A673 (cell line): ENCODE measurements at regions not wholly inside any gene's neighbourhood (a gene's known extent, or its start where the extent isn't known, plus 50 kb on each side); places are given as distances from the start of the nearest gene placed in this dataset.

Experiments used
- BruUV-seq: library from RNA; stranded (reverse); fragments of 400-500 nt; replicated peaks from 2 replicates; lab custom pipeline; 2021; lab: Mats Ljungman, UMichigan
- CTCF ChIA-PET: fragments of 300-600 bp; sonication (Branson Sonifier 250); formaldehyde crosslinking; loops from one replicate; lab custom pipeline; 2022; ENCODE audit warnings: antibody characterized with exemption; lab: Charles Lee
- POLR2A ChIA-PET: fragments of 300-600 bp; sonication (Branson Sonifier 250); formaldehyde crosslinking; loops from one replicate; lab custom pipeline; 2022; ENCODE audit warnings: antibody characterized with exemption; ENCODE audit not compliant: low non-redundant PET; lab: Charles Lee
- DNase-seq: peaks from one replicate; pipeline ENCODE4 v3.0.0-alpha.2; 2015; ENCODE audit warnings: low spot score
- H3K27ac ChIP-seq: fragments of 200-600 bp; sonication (generic); 2 replicates; pipeline ENCODE4 v1.5.1; 2016; ENCODE audit warnings: mixed run types, low read depth, mild to moderate bottlenecking, mixed read lengths, antibody characterized with exemption, low read length; ENCODE audit not compliant: poor library complexity, severe bottlenecking
- H3K27me3 ChIP-seq: fragments of 200-600 bp; sonication (generic); replicated peaks from 2 replicates; pipeline ENCODE4 v1.6.1; 2017; ENCODE audit warnings: mixed run types, low read depth, mild to moderate bottlenecking, mixed read lengths, antibody characterized with exemption, low read length; ENCODE audit not compliant: insufficient read depth, poor library complexity
- H3K36me3 ChIP-seq: fragments of 200-600 bp; sonication (generic); 2 replicates; pipeline ENCODE4 v1.6.1; 2016; ENCODE audit warnings: mixed run types, mild to moderate bottlenecking, mixed read lengths, antibody characterized with exemption, low read length; ENCODE audit not compliant: insufficient read depth, poor library complexity, severe bottlenecking
- H3K4me1 ChIP-seq: fragments of 200-600 bp; sonication (generic); 2 replicates; pipeline ENCODE4 v1.6.1; 2017; ENCODE audit warnings: mixed run types, mild to moderate bottlenecking, mixed read lengths, antibody characterized with exemption, low read length; ENCODE audit not compliant: insufficient read depth, poor library complexity, severe bottlenecking
- H3K4me3 ChIP-seq: fragments of 200-600 bp; sonication (generic); 2 replicates; pipeline ENCODE4 v1.5.1; 2016; ENCODE audit warnings: low read depth, mixed run types, mild to moderate bottlenecking, mixed read lengths, low read length; ENCODE audit not compliant: poor library complexity, severe bottlenecking
- H3K9me3 ChIP-seq: fragments of 200-600 bp; sonication (generic); 2 replicates; pipeline ENCODE4 v1.6.1; 2016; ENCODE audit warnings: mixed run types, low read depth, mild to moderate bottlenecking, mixed read lengths, antibody characterized with exemption, low read length; ENCODE audit not compliant: poor library complexity, severe bottlenecking
- CTCF ChIP-seq: fragments of 300-800, 200-600 bp; sonication (generic); conservative IDR thresholded peaks from 2 replicates; pipeline ENCODE4 v1.5.1; 2017; ENCODE audit warnings: low read depth, mild to moderate bottlenecking, antibody characterized with exemption, low read length, moderate library complexity, mixed read lengths
- EZH2 ChIP-seq: fragments of 200-600 bp; sonication (generic); IDR thresholded peaks from 2 replicates; pipeline ENCODE4 v1.6.1; 2017; ENCODE audit warnings: borderline replicate concordance, low read depth, mild to moderate bottlenecking, mixed read lengths, antibody characterized with exemption, low read length; ENCODE audit not compliant: poor library complexity, severe bottlenecking
- intact Hi-C: fragments of 100-400 bp; cut with micrococcal nuclease; formaldehyde crosslinking; loops from one replicate; pipeline ENCODE4 v1.10.0; 2022; ENCODE audit not compliant: unreplicated experiment

DNA sequence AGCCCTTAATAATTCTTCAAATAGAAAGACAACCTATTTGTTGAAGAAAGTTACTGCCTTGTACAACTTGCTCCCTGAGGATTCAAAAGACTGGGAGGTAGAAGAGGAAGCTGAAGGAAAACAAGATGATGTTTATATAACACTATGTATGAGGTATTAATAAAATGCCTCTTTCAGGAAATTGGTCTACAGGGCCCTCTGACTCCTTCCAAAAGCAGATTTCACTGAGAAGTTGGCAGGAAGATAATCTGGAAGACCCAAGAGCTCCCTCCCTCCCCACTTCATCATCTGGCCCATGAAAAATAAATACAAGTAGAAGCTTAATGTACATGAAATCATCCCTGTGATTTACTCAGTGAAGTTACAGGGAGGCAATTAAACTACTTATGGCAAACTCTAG, 107.5 kb upstream of the MAGEC2 start:
- CTCF ChIA-PET = no interaction called here
- TF ChIP-seq EZH2 (no peak), CTCF (no peak)
- Histone ChIP-seq H3K27ac (no peak overlapping the region), H3K4me3 (no peak overlapping the region), H3K9me3 (peaks cover 10% of the 10 kb centered on the region), H3K36me3 (no peaks in the 10 kb centered on the region), H3K27me3 (no peaks in the 10 kb centered on the region), H3K4me1 (no peaks in the 10 kb centered on the region)
- intact Hi-C loops = no loop called here
- DNase-seq = no peak
- POLR2A ChIA-PET = no interaction called here
- BruUV-seq = no TSS peak

- H3K4me3 ChIP-seq = no peak overlapping the region
- ChIA-PET CTCF (no interaction called here), POLR2A (no interaction called here)
- no peaks in the 10 kb centered on the region for H3K27me3 ChIP-seq
- no peak overlapping the region for H3K27ac ChIP-seq
- no TSS peak for BruUV-seq
- H3K4me1 ChIP-seq = no peaks in the 10 kb centered on the region
- intact Hi-C loops = no loop called here
- DNase-seq = no peak
- TF ChIP-seq CTCF = no peak
- TF ChIP-seq EZH2 = no peak
- H3K9me3 ChIP-seq = no peaks in the 10 kb centered on the region
- H3K36me3 ChIP-seq = no peaks in the 10 kb centered on the region
Observed at GRCh38 chrX:142299406-142299805, 94.3 kb upstream of the MAGEC2 start.

DNA sequence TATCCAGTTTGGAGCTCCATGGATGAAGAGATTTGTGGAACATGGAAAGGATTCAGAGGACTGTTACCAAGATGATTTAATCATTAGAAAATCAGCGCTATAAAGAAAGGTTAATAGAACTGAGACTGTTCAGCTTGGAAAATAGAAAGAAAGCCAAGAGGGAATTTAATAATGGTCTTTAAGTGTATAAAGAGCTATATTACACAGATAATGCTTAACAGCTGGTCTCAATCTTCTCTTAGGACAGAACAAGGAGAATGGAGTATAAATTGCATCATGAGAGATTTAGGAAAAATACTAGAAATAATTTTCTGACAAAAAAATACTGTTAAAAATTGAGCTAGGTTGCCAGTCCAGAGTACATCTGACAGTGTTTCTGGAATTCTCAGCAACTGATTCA, 91.3 kb upstream of the MAGEC2 start:
- ChIA-PET POLR2A (no interaction called here), CTCF (no interaction called here)
- no peak for TF ChIP-seq EZH2
- no peak for TF ChIP-seq CTCF
- Histone ChIP-seq H3K27ac (no peak overlapping the region), H3K9me3 (no peaks in the 10 kb centered on the region), H3K4me3 (no peak overlapping the region), H3K4me1 (no peaks in the 10 kb centered on the region), H3K27me3 (no peaks in the 10 kb centered on the region), H3K36me3 (no peaks in the 10 kb centered on the region)
- no TSS peak for BruUV-seq
- intact Hi-C loops = no loop called here
- DNase-seq = no peak
